ENCODE measurements at regions not wholly inside any gene's neighbourhood (a gene's known extent, or its start where the extent isn't known, plus 50 kb on each side); places are given as distances from the start of the nearest gene placed in this dataset.

DNA sequence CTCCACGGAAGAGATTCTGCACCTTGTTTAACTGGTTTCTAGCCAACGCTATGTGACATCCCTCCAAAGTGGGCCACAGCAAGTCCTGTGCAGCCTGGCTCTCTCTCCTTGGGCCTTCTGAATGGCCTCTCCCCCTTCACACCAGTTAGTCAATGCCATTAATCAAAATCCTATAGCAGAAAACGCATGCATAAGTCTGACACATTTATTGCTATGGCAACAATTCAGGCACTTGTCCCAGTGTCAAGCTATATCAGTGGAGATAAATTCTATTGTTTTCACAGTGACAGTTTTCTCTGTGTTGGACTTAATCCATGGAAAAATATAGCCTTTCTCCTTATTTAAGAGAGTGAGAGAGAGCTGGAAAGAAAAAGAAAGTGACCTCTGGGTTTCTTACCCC is 87.2 kb upstream of the TOX3 start:
- DNase-seq = peak; percentile 24
- no peaks in the 10 kb centered on the region for H3K4me1 ChIP-seq (ENCODE audit: control insufficient read depth, insufficient read depth, low read length)
- no peaks in the 10 kb centered on the region for H3K36me3 ChIP-seq (ENCODE audit: control insufficient read depth, insufficient read depth, low read length)
- no peaks in the 10 kb centered on the region for H3K27me3 ChIP-seq (ENCODE audit: control insufficient read depth, insufficient read depth, low read length)
- WGBS (ENCODE audit: insufficient coverage) = 47% methylated on average over 2 of the region's 3 CpGs
- peaks cover 4% of the 10 kb centered on the region for H3K9me3 ChIP-seq (replicated peaks; ENCODE audit: control insufficient read depth, low read depth, low read length)
- H3K27ac ChIP-seq (ENCODE audit: low read length) = no peak overlapping the region
- no peak overlapping the region for H3K4me3 ChIP-seq (ENCODE audit: low read length)

- no peak overlapping the region for H3K4me3 ChIP-seq (ENCODE audit: low read length)
- no peaks in the 10 kb centered on the region for H3K27me3 ChIP-seq (ENCODE audit: control insufficient read depth, insufficient read depth, low read length)
- no peaks in the 10 kb centered on the region for H3K36me3 ChIP-seq (ENCODE audit: control insufficient read depth, insufficient read depth, low read length)
- DNase-seq = no peak
- no peak overlapping the region for H3K27ac ChIP-seq (ENCODE audit: low read length)
- H3K9me3 ChIP-seq (replicated peaks; ENCODE audit: control insufficient read depth, low read depth, low read length) = peaks cover 4% of the 10 kb centered on the region
- H3K4me1 ChIP-seq (ENCODE audit: control insufficient read depth, insufficient read depth, low read length) = no peaks in the 10 kb centered on the region
- 92% methylated on average over 4 of the region's 6 CpGs for WGBS (ENCODE audit: insufficient coverage)
Observed at GRCh38 chr16:52633230-52633629, 86.3 kb upstream of the TOX3 start.

DNA sequence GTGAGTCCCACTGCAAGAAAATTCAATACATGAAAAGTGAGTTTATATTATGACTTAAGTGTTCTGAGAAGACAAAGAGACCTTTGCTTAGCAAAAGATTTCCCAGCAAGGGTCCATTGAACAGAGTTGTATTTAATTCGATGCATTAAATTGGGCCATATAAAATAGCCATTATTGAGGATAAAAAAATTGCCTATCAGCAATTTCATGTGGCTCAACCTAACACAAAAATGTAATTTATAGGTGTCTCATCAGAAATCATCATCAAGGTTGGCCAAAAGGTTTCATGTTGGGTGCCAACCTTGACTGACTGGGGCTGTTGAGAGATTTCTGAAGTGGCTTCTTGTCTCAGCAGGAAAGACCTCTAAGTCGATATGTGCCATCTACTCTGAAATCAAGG is 84.8 kb upstream of the TOX3 start:
- no peaks in the 10 kb centered on the region for H3K36me3 ChIP-seq (ENCODE audit: control insufficient read depth, insufficient read depth, low read length)
- no CpG with 5 or more reads among the region's 2 CpGs for WGBS (ENCODE audit: insufficient coverage)
- H3K27ac ChIP-seq (ENCODE audit: low read length) = no peak overlapping the region
- H3K4me1 ChIP-seq (ENCODE audit: control insufficient read depth, insufficient read depth, low read length) = no peaks in the 10 kb centered on the region
- no peaks in the 10 kb centered on the region for H3K27me3 ChIP-seq (ENCODE audit: control insufficient read depth, insufficient read depth, low read length)
- no peak overlapping the region for H3K4me3 ChIP-seq (ENCODE audit: low read length)
- no peak for DNase-seq
- peaks cover 4% of the 10 kb centered on the region for H3K9me3 ChIP-seq (replicated peaks; ENCODE audit: control insufficient read depth, low read depth, low read length)

- H3K27me3 ChIP-seq (ENCODE audit: control insufficient read depth, insufficient read depth, low read length) = no peaks in the 10 kb centered on the region
- H3K4me3 ChIP-seq (ENCODE audit: low read length) = no peak overlapping the region
- DNase-seq = no peak
- H3K4me1 ChIP-seq (ENCODE audit: control insufficient read depth, insufficient read depth, low read length) = no peaks in the 10 kb centered on the region
- no CpG with 5 or more reads among the region's 2 CpGs for WGBS (ENCODE audit: insufficient coverage)
- no peaks in the 10 kb centered on the region for H3K36me3 ChIP-seq (ENCODE audit: control insufficient read depth, insufficient read depth, low read length)
- no peak overlapping the region for H3K27ac ChIP-seq (ENCODE audit: low read length)
- no peaks in the 10 kb centered on the region for H3K9me3 ChIP-seq (replicated peaks; ENCODE audit: control insufficient read depth, low read depth, low read length)
Observed at GRCh38 chr16:52630711-52631110, 83.8 kb upstream of the TOX3 start.

GRCh38 chr16:52629296-52629695 is 82.4 kb upstream of the TOX3 start:
- Histone ChIP-seq H3K4me3 (ENCODE audit: low read length) (no peak overlapping the region), H3K9me3 (replicated peaks; ENCODE audit: control insufficient read depth, low read depth, low read length) (no peaks in the 10 kb centered on the region), H3K27me3 (ENCODE audit: control insufficient read depth, insufficient read depth, low read length) (no peaks in the 10 kb centered on the region), H3K27ac (ENCODE audit: low read length) (no peak overlapping the region), H3K4me1 (ENCODE audit: control insufficient read depth, insufficient read depth, low read length) (no peaks in the 10 kb centered on the region), H3K36me3 (ENCODE audit: control insufficient read depth, insufficient read depth, low read length) (no peaks in the 10 kb centered on the region)
- DNase-seq = peak; percentile 42
- WGBS (ENCODE audit: insufficient coverage) = no CpG with 5 or more reads among the region's 4 CpGs

GRCh38 chr16:52624891-52625290 is 77.9 kb upstream of the TOX3 start:
- no CpG with 5 or more reads among the region's 2 CpGs for WGBS (ENCODE audit: insufficient coverage)
- no peaks in the 10 kb centered on the region for H3K4me1 ChIP-seq (ENCODE audit: control insufficient read depth, insufficient read depth, low read length)
- no peaks in the 10 kb centered on the region for H3K27me3 ChIP-seq (ENCODE audit: control insufficient read depth, insufficient read depth, low read length)

DNA sequence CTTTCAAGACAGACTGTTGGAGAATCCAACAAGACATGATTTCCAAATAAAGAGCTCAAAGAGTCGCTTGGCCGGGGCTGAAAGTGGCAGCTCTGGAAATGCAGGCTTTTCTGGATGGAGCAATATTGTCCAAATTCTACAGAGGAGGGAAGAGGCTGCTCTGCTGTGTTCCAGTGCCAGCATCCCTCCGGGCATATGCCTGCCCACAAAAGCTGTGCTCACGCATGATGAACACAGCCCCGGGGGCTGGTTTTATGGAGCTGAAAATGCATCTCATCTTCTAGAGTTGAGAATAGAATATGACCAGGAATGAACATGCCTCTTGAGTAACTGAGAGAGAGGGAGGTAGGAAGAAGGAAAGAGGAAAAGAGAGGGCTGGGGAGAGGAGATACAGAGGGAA is 74.7 kb upstream of the TOX3 start:
- Histone ChIP-seq H3K27me3 (ENCODE audit: control insufficient read depth, insufficient read depth, low read length) (no peaks in the 10 kb centered on the region), H3K27ac (ENCODE audit: low read length) (no peak overlapping the region), H3K36me3 (ENCODE audit: control insufficient read depth, insufficient read depth, low read length) (no peaks in the 10 kb centered on the region), H3K4me1 (ENCODE audit: control insufficient read depth, insufficient read depth, low read length) (no peaks in the 10 kb centered on the region), H3K9me3 (replicated peaks; ENCODE audit: control insufficient read depth, low read depth, low read length) (no peaks in the 10 kb centered on the region), H3K4me3 (ENCODE audit: low read length) (no peak overlapping the region)
- no peak for DNase-seq
- WGBS (ENCODE audit: insufficient coverage) = 94% methylated on average over 5 of the region's 5 CpGs

More at GRCh38 chr16:52624891-52625290, 77.9 kb upstream of the TOX3 start:
- H3K4me3 ChIP-seq (ENCODE audit: low read length) = no peak overlapping the region
- H3K27ac ChIP-seq (ENCODE audit: low read length) = no peak overlapping the region
- no peak for DNase-seq
- H3K9me3 ChIP-seq (replicated peaks; ENCODE audit: control insufficient read depth, low read depth, low read length) = no peaks in the 10 kb centered on the region
- no peaks in the 10 kb centered on the region for H3K36me3 ChIP-seq (ENCODE audit: control insufficient read depth, insufficient read depth, low read length)

DNA sequence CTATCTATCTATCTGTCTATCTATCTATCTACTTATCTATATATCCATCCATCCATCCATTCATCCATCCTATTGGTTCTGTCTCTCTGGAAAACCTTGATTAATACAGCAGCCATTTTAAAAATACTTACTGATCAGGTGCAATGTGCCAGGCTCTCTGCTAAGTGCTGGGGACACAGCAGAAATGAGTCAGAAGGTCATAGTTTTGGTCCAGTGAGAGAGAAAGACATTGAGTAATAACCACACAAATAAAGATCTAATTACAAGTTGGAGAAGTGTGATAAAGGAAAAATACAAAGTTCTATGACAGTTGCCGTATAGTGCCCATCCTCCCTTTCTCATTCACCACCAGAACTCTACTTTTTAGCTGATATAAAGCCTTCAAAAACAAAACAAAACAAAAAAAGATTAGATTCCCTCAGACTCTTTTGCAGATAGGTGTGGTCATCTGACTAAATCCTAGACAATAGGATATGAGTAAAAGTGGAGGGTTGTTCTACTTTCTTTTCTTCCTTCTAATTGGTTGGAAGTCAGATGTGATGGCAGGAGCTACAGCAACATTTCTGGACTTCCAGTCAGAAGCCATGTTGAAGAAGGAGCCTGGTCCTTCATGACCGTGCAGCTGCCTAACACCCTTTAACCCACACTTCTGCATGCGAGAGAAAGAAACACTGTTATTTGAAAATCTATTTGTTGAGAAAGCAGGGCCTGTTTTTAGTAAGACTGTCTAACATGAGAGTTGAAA is 72.0 kb upstream of the TOX3 start:
- H3K27me3 ChIP-seq (ENCODE audit: control insufficient read depth, insufficient read depth, low read length) = no peaks in the 10 kb centered on the region
- WGBS (ENCODE audit: insufficient coverage) = no CpG with 5 or more reads among the region's 3 CpGs
- H3K4me1 ChIP-seq (ENCODE audit: control insufficient read depth, insufficient read depth, low read length) = no peaks in the 10 kb centered on the region
- no peak for DNase-seq
- H3K36me3 ChIP-seq (ENCODE audit: control insufficient read depth, insufficient read depth, low read length) = no peaks in the 10 kb centered on the region
- H3K27ac ChIP-seq (ENCODE audit: low read length) = no peak overlapping the region
- no peaks in the 10 kb centered on the region for H3K9me3 ChIP-seq (replicated peaks; ENCODE audit: control insufficient read depth, low read depth, low read length)
- H3K4me3 ChIP-seq (ENCODE audit: low read length) = no peak overlapping the region

DNA sequence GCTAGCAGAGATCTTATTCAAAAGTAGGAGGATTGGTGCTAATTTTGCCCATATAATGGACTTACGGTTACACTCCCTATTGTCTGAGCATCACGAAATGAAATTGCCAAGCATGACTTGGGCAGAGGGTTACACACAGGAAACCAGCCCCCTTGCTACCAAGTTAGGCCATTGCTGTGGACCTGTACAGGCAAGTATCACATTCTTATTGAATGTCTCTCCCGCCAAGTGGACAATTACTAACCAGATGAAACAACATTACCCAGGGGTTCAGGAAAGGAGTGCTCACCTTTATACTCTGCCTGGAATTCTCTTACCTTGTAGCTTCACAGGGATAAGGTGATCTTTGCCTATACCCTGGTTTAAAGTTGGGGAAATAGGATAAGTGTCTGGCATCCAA is 70.6 kb upstream of the TOX3 start:
- no peaks in the 10 kb centered on the region for H3K9me3 ChIP-seq (replicated peaks; ENCODE audit: control insufficient read depth, low read depth, low read length)
- no peak overlapping the region for H3K4me3 ChIP-seq (ENCODE audit: low read length)
- H3K27ac ChIP-seq (ENCODE audit: low read length) = no peak overlapping the region
- no peak for DNase-seq
- WGBS (ENCODE audit: insufficient coverage) = 36% methylated on average over 2 of the region's 3 CpGs
- no peaks in the 10 kb centered on the region for H3K36me3 ChIP-seq (ENCODE audit: control insufficient read depth, insufficient read depth, low read length)
- H3K27me3 ChIP-seq (ENCODE audit: control insufficient read depth, insufficient read depth, low read length) = no peaks in the 10 kb centered on the region
- no peaks in the 10 kb centered on the region for H3K4me1 ChIP-seq (ENCODE audit: control insufficient read depth, insufficient read depth, low read length)

DNA sequence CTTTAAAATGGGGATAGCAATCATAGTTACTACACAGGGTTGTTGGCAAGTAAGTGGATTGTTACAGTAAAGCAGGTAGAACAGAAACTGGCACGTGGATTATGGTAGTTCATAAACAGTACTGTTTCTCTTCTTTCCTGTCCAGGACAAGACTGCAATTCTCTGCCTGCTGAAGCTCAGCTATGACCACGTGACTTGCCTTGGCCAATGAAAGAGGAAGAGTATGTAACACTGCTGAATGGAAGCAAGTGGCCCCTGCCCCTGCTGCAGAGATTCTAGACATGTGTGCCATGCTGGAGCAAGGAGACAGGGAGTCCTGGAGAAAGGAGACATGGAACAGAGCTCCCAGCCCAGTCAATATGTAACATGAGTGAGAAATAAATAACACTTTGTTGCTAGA is 66.6 kb upstream of the TOX3 start:
- H3K27ac ChIP-seq (ENCODE audit: low read length) = no peak overlapping the region
- H3K36me3 ChIP-seq (ENCODE audit: control insufficient read depth, insufficient read depth, low read length) = no peaks in the 10 kb centered on the region
- no peaks in the 10 kb centered on the region for H3K4me1 ChIP-seq (ENCODE audit: control insufficient read depth, insufficient read depth, low read length)
- DNase-seq = no peak
- no peaks in the 10 kb centered on the region for H3K9me3 ChIP-seq (replicated peaks; ENCODE audit: control insufficient read depth, low read depth, low read length)
- WGBS (ENCODE audit: insufficient coverage) = 92% methylated on average over 2 of the region's 2 CpGs
- H3K4me3 ChIP-seq (ENCODE audit: low read length) = no peak overlapping the region
- H3K27me3 ChIP-seq (ENCODE audit: control insufficient read depth, insufficient read depth, low read length) = no peaks in the 10 kb centered on the region
